Stimulated activated CD8-positive, alpha-beta memory T cell treated with anti-CD3 and anti-CD28 coated beads, Interleukin-7, amount 100 ng/mL, for 48 hours (primary cell): ENCODE measurements at regions not wholly inside any gene's neighbourhood (a gene's known extent, or its start where the extent isn't known, plus 50 kb on each side); places are given as distances from the start of the nearest gene placed in this dataset.

ENCODE experiments used
- DNase-seq, 2 donors: peaks; one replicate each; pipeline ENCODE4 v3.0.0-alpha.2; 2020; ENCODE audit warnings: low read depth in 1 of 2; ENCODE audit errors: extremely low read depth in 1 of 2

DNA sequence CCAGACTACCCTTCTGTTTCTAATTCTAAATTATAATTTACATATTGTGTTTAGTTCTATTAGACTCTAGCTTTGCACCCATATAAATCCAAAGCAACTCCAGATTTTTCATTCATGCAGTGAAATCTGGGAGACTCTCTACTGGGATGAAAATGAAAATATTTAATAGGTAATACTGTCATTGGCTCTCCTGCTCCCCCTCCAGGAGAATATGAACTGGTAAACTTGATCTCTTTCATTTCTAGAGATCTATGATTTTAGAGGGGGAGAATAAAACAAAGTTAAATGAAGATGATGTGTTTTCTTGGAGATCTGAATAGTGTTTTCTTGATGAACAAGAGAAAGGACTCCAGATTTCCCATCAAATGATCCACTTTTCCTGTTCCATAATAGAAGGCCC is 104.3 kb upstream of the TMCC3 start:
- no peak for DNase-seq

DNA sequence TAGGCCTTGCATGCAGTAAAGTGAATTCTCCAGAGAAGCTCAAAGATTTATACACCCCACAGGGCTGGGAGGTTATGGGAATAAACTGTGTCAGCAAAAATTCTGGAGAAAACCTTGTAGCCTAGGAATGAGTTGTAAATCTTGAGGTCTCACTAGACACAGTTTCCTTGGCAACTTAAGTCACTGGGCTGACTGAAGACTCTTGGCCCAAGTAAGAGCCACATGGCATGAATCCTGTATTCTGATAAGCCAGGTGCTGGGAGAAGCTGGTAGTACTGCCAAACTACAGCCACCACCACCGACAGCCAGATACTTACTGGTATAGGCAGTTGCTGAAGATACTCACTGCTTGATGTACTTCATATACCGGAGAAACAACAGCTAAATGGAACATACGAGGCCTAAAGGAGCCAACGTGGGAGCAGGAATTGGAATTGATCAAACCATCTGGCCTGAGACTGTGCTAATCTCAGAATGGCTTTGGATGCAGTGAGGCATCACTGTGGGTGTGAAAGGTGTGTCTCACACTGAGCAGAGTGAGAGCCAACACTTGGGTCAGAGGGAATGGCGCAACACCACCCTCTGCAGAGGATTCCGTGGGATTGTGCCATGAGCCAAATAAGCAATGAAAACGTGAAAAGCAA is 102.8 kb upstream of the TMCC3 start:
- no peak for DNase-seq

DNA sequence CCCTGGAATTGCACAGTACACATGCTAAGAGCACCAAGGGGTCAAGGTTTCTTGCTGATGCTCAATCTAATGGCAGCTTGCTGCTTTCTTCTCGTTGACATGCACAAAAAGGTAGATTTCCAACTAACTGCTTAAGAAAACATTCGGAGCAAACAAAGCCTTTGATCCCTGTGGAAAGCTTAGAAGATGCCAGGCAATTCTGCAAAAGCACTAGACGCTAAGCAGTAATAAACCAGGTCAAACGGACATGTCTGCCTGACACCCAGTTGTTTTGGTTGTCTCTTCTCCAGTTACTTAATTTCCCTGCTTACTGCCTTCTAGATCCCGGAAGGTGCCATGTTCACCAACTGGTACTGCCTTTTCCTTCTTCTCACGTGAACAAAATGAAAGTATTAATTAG is 100.5 kb upstream of the TMCC3 start:
- no peak for DNase-seq

DNA sequence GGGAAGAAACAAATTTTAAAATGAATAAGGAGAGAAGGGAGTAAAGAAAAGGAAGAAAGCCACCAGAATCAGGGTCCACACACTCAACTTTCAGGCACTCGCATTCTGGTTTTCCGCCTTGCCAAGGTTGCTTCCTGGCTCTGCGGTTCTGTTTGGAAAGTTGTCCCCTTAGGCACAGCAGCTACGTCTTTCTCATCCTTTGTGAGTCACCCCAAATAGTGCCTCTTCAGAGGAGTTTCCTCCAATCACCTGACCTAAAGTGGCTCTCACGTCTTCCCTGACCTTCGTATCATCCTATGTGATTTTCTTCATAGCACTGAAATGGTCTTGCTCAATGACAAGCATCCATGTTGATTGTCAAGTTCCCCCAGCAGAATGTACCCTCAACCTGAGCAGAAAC is 99.5 kb upstream of the TMCC3 start:
- no peak for DNase-seq

DNA sequence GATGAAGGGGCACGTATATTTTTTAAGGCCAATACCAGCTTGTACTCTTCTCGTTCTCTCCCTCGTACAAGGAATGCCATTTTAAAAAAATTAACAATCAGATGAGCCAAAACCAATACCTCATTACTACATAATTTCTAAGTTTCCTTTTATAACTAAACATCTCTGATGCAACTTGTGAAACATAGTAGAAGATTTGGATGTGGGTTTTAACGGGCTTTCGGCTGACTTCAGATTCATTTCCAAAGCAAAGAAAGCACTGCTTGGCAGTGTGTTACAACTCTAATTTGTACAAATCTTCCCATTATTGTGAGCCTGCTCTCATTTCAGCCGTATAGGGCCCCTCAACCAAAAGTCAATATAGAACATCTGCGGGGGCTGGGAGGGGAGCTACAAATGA is 99.1 kb upstream of the TMCC3 start:
- no peak for DNase-seq

DNA sequence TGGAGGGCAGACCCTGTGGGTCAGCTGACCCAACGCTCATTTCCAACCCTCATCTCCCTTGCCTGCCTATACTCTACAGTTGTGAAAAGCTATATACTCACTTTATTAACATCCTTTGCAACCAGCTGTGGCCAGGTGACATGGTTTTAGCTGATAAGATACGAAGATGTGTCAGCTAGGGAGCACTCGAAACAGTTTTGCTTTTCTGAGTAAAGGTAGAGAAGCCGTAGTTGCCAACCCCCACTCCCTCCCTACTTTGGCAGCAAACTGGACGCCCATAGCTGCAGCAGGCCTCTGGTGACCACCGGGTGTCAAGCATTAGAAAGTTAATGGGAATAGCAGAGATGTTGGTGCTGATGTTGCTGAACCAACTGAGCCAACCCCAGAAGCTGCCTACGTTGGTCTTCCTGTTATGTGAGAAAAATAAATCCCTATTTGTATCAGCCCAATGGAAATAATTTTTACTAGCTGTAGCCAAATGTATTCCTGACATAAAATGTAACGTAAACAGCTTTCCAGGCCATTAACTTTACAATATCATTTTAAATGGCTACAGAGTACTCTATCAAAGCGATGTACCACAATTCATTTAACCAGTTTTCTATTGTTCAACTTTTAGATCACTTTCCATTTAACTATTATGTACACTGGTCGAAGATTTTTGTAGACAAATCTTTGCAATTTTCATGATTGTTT is 98.5 kb upstream of the TMCC3 start:
- DNase-seq: no peak

DNA sequence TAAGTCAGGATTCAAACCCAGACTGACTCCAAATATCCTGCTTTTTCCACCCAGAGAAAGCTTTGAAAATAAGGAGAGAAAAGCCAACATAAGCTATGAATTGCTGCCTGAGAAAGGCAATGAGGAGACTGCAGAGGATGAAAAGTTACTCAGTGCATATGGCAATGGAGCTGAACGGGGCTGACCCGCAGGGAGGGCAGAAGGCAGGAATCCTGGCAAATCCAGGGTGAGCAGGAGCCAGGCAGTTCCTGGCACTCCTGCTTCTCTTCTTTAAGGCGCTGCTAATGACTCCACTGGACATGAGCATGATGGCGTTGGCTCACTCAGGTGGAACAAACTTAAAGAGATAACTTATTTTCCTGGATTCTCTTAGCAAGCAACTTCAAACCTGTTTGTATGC is 95.2 kb upstream of the TMCC3 start:
- DNase-seq: no peak

DNA sequence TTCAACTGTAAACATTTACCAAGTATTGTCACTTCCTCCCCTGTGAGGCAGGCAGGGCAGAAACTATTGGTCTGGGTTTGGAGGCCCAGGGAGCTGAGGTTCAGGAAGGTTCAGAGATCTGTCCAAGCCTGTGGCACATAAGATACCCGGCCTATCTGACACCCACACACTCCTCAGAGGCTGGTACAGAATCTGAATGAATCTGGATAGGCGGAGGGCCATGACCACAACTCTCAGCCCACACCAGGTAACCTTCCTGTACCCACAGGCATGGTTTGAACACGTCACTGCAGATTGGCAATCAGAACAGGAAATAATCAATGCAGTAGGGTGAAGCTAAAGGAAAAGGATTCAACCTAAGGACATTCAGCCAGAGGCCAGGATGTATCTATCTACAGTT is 92.8 kb upstream of the TMCC3 start:
- no peak for DNase-seq

DNA sequence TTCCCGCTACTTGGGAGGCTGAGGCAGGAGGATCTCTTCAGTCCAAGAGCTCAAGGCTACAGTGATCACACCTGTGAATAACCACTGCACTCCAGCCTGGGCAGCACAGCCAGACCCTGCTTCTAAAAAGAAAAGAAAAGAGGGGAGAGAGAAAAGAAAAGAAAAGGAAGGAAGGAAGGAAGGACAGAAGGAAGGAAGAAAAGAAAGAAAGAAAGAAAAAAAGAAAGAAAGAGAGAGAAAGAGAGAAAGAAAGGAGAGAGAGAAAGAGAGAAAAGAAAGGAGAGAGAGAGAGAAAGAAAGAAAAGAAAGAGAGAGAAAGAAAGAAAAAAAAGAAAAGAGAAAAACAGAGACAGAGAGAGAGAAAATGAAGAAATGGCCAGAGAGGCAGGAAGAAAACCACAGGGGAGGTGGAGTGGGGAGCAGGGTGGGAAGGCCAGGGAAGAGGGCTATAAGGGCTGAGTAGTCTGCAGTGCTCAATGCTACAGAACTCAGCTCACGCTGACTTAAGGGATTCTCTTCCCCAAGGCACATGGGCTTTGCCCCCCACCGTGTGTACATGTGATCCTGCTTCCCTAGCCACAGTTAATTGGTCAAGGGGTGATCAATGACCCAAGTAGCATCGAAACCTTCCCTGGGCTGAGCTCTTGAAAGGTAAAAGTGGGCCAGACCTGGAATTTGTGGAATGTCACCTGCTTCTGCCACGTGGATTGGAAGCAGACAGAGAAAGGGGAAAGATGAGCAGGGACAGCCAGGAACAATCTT is 90.4 kb upstream of the TMCC3 start:
- DNase-seq: no peak

DNA sequence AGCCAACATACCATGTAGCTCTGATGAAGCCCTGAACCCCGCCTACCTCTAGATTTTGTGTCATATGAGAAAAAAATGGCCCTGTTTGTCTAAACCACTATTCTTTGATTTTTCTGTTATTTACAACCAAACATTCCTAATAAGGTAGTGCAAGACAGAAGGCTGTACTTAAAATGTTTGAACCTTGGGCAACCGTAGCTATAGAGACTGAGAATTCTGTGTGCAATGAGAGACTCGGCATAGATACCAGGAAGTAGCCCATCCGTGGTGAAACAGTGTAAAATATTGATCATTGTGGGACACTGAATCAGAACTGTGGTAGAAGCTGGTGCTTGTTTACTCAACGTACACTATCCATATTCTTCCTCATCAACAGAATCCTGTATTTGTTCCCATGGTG is 86.5 kb upstream of the TMCC3 start:
- DNase-seq: no peak

DNA sequence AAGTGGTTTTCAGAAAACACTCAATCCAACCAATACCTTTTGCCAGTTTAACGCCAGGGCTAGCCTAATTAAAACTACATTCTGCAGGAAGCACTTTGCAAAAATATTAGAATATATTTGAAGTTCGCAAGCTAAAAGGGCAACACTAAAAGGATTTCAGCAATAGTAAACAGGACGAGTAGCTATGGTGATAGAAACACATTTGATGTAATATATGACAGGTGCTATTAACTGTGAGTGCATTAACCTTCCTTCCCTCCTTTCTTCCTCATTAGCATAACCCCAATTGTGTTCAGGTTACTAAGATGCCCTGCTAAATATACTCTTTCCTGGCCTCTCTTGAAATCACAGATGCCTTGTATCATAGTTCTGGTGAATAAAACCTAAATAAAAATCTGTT is 85.6 kb upstream of the TMCC3 start:
- no peak for DNase-seq

DNA sequence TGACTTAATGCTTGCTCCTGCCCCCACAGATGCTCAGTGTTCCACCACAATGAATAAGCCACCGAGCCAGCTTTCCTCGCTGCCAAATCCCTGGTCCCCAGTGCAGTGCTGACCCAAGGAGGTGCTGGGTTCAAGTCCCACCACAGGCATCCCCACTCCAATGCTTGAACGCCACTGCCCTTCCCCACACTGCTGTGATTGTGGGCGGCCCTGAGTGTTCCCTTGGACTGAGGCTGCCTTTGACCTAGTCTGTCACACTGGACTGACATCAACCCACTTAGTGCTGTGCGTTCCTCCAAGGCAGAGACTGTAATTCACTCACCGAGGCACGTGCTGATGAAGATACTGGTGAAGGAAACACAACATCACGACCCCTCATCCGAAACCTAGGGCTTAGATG is 83.4 kb upstream of the TMCC3 start:
- no peak for DNase-seq

DNA sequence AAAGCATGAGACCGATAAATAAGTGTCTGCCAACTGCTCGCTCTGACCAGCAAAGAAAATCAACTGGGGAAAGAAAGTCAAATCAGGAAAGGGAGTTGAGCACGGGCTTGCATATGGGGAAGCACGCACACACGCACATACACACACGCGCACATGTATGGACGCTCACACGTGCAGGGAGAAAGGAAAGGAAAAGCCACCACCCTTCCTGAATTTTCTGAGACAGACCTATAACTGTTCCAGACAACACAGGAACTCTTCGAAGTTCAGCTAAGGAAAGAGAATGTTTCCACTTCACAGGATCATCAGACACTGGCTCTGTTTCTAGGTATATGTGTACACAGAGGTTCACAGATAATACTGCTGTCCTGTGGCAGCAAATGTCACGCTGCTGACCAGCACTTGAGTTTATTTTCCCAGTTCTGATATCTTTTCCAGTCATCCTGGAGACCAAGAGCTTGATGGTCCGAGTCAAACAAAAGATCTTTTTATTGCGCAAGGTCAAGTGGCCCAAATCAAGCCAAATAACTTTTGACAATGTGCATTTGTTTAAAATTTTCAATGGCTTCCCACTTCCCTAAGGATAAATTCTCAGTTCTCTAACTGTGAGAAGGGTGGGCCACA is 82.1 kb upstream of the TMCC3 start:
- DNase-seq: no peak

DNA sequence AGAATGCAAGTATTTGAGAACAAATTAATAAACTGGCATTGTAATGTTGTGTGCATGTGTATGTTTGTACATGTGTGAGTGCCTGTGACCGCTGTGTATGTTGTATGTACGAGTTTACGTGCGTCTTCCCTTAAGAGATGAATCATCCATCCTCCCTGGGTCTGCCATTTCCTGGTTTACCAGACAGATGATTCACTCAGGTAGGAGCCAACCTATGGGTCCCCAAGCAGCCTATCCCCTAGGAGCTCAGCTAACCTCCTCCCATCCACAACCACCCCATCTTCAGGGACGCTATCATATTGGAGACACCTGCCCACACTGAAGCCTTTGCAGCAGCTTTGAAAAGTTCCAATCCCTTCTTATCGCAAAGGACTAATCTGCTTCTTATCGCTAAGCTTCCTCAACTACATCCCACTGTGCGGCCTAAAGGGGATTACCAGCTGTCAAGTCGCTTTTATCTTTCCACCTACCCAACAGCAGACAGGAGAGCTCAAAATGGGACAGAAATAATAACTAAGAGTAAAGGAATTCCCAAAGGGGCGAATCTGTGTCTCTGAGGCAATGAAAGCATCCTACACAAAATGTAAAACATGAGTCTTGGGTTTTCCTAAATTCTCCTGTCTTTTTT is 81.5 kb upstream of the TMCC3 start:
- DNase-seq: no peak

DNA sequence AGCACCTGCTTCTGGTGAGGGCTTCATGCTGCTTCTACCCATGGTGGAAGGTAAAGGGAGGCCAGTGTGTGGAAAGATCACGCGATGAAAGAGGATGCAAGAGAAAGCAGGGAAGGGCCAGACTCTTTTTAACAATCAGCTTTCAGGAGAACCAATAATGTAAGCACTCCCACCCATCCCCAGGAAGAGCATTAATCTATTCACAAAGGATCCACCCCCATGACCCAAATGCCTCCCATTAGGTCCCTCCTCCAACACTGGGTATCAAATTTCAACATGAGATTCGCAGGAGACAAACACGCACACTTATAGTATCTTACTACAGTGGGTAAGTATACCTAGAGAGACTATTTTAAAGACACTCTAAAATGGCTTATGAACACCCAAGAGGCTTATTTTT is 80.5 kb upstream of the TMCC3 start:
- DNase-seq: no peak

DNA sequence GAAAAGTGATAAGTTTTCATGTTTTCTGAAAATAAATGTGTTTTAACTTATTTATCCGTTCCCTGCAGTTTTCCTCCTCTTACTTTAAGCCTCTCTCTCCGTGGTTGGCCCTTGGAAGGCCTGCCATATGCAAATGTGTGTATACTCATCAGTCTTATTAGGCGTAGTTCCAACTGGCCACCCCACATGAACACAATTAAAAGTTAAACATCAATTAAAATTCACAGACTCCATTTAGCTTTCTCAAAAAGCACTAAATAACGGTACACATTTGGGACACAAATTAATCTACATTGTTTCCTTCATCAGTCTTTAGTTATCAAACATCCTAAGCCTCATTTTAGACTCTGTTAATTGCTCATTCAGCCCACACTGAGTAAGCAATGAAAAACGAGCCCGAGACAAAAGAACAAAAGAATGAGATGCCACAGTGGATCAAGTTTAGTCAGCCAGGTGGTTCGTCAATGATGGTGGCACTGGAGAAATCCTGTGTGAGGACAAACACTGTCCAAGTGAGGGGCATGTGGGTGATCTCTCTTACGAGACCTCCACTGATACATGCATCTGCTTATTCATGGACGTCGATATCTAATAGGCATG is 76.0 kb upstream of the TMCC3 start:
- DNase-seq: no peak

DNA sequence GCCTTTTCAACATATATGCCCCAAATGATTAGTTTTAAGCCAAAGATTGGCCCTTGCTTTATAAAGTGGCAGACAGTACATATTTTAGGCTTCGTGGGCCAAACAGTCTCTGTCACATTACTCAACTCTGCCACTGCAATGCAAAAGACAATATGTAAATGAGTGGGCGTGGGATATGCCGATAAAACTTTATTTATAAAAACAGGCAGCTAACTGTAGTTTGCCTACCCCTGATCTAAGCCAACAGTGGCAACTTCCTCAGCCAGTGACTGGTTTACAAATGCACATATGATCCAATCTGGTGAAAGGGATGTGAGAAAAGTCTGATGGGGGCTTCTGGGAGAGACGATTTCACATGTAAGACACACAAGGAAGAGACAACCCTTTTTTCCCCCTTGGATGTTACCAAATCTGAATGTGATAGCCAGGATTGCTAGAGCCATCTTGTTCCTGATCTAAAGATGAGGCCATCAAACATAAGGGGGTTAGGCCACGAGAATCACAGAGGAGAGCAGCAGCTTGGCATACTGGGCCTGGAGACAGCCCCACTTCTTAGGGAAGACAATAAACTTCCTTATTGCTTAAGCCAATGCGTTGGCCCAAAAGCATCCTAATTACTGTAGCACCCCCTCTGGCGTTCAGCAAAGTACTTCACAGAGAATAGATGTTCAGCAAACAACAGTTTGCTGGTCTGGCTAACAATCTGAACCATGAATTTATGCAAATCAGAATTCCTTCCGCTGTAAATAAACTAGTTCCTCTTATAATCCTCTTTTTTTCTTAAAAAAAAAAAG is 75.2 kb upstream of the TMCC3 start:
- DNase-seq: no peak

DNA sequence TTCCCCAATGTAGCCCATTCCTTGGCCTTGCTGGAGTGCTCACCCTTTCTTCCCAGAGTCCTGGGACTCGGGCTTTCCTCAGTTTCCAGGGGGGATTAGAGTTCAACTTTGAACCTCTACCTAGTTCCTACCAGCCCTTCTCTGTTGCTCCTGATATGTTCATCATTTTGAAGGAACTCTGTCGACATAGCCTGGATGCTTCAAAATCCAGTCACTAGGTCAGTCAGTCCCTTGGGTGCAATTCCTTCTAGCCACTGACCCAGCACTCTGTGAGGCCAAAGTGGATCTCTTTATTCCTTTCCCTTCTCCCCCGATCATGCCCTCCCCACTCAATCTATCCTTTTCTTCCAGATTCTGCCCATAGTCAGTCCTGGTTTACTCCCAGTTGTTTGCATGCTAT is 72.3 kb upstream of the TMCC3 start:
- no peak for DNase-seq

DNA sequence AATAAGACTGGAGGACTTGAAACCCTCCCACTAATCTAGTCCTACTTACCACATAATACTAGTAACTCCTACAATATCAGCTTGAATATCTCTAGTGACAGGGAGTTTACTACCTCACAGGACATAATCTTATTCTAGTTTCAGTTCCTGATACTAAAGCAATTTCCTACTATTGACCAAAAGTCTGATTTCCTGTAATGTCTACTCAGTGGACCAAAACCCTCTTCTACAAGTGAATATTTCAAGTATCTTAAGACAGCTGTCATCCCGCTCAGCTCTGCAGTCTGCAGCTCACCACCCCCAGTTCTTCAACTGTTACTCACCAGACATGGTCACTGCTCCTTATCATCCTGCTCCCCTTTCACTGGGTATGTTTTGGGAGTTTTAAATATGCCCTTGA is 70.8 kb upstream of the TMCC3 start:
- DNase-seq: no peak

DNA sequence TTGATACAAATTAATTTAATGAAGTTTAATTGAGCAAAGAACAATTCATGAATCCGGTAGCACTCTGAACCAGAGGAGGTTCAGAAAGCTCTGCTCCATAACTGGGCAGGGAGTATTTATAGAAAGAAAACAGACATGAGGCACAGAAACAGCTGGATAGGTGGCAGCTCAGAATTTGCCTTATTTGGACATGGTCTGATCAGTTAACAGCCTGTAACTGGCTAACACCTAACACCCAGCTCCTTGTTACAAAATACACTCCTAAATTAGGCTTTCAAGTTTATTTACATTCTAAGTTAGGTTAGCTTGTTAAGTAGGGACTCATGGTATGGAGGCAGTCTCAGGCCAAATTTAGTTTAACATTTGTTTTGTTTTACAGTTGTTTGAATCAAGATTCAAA is 67.8 kb upstream of the TMCC3 start:
- no peak for DNase-seq
